ENCODE measurements at regions not wholly inside any gene's neighbourhood (a gene's known extent, or its start where the extent isn't known, plus 50 kb on each side); places are given as distances from the start of the nearest gene placed in this dataset.

GRCh38 chr9:124122321-124122720, 110.8 kb downstream of the LHX2 start:
- TF ChIP-seq POLR2AphosphoS5 (IDR thresholded peaks at IDR 0.05), result no peak
- no peak for TF ChIP-seq POLR2A (IDR thresholded peaks at IDR 0.05)
- no peak for TF ChIP-seq CTCF (IDR thresholded peaks at IDR 0.05)
